ENCODE measurements at regions not wholly inside any gene's neighbourhood (a gene's known extent, or its start where the extent isn't known, plus 50 kb on each side); places are given as distances from the start of the nearest gene placed in this dataset.

GRCh38 chr6:88491266-88491880 is 325.2 kb upstream of the CNR1 start:
- Histone ChIP-seq H3K4me3 (ENCODE audit: insufficient read length, low read depth) (no peak overlapping the region), H3K4me1 (ENCODE audit: insufficient read depth, insufficient read length) (no peaks in the 10 kb centered on the region), H3K27me3 (ENCODE audit: insufficient read depth, insufficient read length) (no peaks in the 10 kb centered on the region), H3K9ac (ENCODE audit: insufficient read length, low read depth) (no peak overlapping the region), H3K36me3 (ENCODE audit: insufficient read depth, insufficient read length, low read length) (no peaks in the 10 kb centered on the region), H3K9me3 (ENCODE audit: insufficient read depth, low read length) (peaks cover 5% of the 10 kb centered on the region; the same call in 1 of the 2 replicates)
- TF ChIP-seq SUZ12 (IDR thresholded peaks at IDR 0.05; ENCODE audit: extremely low read depth, insufficient read depth, insufficient read length) = no peak
- no peak for TF ChIP-seq ZNF274 (IDR thresholded peaks at IDR 0.05; ENCODE audit: low read depth, low read length)
- TF ChIP-seq YY1 (IDR thresholded peaks at IDR 0.05; ENCODE audit: insufficient read depth, insufficient read length) = no peak
- DNase-seq (ENCODE audit: low read depth, low spot score) = no peak

DNA sequence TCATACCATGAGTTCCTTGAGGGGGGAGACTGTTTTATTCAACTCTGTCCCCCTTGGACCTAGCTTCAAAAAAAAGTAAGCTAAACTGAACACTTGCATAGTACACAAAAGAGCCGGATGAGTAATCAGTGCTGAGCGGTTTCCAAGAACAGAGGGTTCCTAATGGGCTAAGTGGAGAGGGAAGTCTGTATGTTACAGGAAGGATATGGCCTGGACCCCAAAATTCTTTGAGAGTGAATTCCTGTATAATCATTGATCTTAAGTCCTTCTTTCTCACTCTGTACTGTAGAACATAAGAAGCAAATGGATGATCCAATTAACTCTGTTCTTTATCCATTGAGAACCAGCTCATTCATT is 324.7 kb upstream of the CNR1 start:
- H3K4me1 ChIP-seq (ENCODE audit: insufficient read depth, insufficient read length) = no peaks in the 10 kb centered on the region
- H3K9ac ChIP-seq (ENCODE audit: insufficient read length, low read depth) = no peak overlapping the region
- no peaks in the 10 kb centered on the region for H3K36me3 ChIP-seq (ENCODE audit: insufficient read depth, insufficient read length, low read length)
- DNase-seq (ENCODE audit: low read depth, low spot score) = no peak
- no peaks in the 10 kb centered on the region for H3K27me3 ChIP-seq (ENCODE audit: insufficient read depth, insufficient read length)
- peaks cover 5% of the 10 kb centered on the region; the same call in 1 of the 2 replicates for H3K9me3 ChIP-seq (ENCODE audit: insufficient read depth, low read length)
- TF ChIP-seq ZNF274 (IDR thresholded peaks at IDR 0.05; ENCODE audit: low read depth, low read length) (no peak), SUZ12 (IDR thresholded peaks at IDR 0.05; ENCODE audit: extremely low read depth, insufficient read depth, insufficient read length) (no peak), YY1 (IDR thresholded peaks at IDR 0.05; ENCODE audit: insufficient read depth, insufficient read length) (no peak)
- no peak overlapping the region for H3K4me3 ChIP-seq (ENCODE audit: insufficient read length, low read depth)

- H3K36me3 ChIP-seq (ENCODE audit: insufficient read depth, insufficient read length, low read length) = no peaks in the 10 kb centered on the region
- peaks cover 5% of the 10 kb centered on the region; the same call in 1 of the 2 replicates for H3K9me3 ChIP-seq (ENCODE audit: insufficient read depth, low read length)
- DNase-seq (ENCODE audit: low read depth, low spot score) = no peak
- H3K4me1 ChIP-seq (ENCODE audit: insufficient read depth, insufficient read length) = no peaks in the 10 kb centered on the region
- no peaks in the 10 kb centered on the region for H3K27me3 ChIP-seq (ENCODE audit: insufficient read depth, insufficient read length)
- H3K4me3 ChIP-seq (ENCODE audit: insufficient read length, low read depth) = no peak overlapping the region
- no peak for TF ChIP-seq ZNF274 (IDR thresholded peaks at IDR 0.05; ENCODE audit: low read depth, low read length)
- TF ChIP-seq SUZ12 (IDR thresholded peaks at IDR 0.05; ENCODE audit: extremely low read depth, insufficient read depth, insufficient read length) = no peak
- no peak for TF ChIP-seq YY1 (IDR thresholded peaks at IDR 0.05; ENCODE audit: insufficient read depth, insufficient read length)
- no peak overlapping the region for H3K9ac ChIP-seq (ENCODE audit: insufficient read length, low read depth)
Observed at GRCh38 chr6:88490195-88490907, 324.2 kb upstream of the CNR1 start.

DNA sequence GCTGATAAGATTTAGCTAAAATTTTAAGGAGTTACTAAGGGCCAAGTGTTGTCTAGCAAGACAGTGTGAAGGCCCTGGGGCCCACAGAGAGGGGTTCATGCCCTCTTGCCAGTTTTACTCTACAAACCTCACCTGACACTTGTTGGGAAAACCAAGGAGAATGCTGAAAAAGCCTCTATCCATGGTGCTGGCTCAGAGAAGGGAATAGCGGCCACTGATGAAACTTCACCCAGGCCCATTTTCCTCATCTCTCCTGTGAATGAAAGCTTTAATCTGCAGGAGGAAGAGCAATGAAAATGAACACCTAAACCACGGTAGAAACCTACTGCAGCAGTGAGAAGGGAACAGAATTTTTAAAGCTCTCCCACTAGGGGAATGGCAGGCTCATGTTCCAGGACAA is 317.3 kb upstream of the CNR1 start:
- DNase-seq (ENCODE audit: low read depth, low spot score) = no peak
- Histone ChIP-seq H3K27me3 (ENCODE audit: insufficient read depth, insufficient read length) (no peaks in the 10 kb centered on the region), H3K4me3 (ENCODE audit: insufficient read length, low read depth) (no peak overlapping the region), H3K36me3 (ENCODE audit: insufficient read depth, insufficient read length, low read length) (no peaks in the 10 kb centered on the region), H3K9me3 (ENCODE audit: insufficient read depth, low read length) (no peaks in the 10 kb centered on the region), H3K9ac (ENCODE audit: insufficient read length, low read depth) (no peak overlapping the region), H3K4me1 (ENCODE audit: insufficient read depth, insufficient read length) (no peaks in the 10 kb centered on the region)
- no peak for TF ChIP-seq ZNF274 (IDR thresholded peaks at IDR 0.05; ENCODE audit: low read depth, low read length)
- TF ChIP-seq SUZ12 (IDR thresholded peaks at IDR 0.05; ENCODE audit: extremely low read depth, insufficient read depth, insufficient read length) = no peak
- TF ChIP-seq YY1 (IDR thresholded peaks at IDR 0.05; ENCODE audit: insufficient read depth, insufficient read length) = no peak

DNA sequence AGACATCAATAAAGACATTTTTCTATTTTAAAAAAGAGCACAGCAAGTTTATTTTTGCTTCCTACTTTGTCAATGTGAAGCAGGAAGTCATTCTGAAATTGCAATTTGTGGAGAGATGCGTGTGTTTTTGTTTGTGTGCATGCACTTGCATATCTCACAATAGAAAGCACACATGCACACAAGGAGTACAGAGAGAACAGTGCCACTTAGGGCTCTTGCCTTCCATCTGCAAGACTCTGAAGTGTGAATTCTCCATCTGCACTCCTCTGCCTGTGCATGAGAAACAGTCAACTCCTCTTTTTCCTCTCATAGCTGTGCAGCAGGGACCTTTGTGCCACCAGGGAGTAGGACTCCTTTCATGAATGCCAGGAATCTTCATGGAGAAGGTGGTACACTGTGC is 316.3 kb upstream of the CNR1 start:
- Histone ChIP-seq H3K9me3 (ENCODE audit: insufficient read depth, low read length) (peaks cover 8% of the 10 kb centered on the region), H3K4me1 (ENCODE audit: insufficient read depth, insufficient read length) (no peaks in the 10 kb centered on the region), H3K36me3 (ENCODE audit: insufficient read depth, insufficient read length, low read length) (no peaks in the 10 kb centered on the region), H3K9ac (ENCODE audit: insufficient read length, low read depth) (no peak overlapping the region), H3K4me3 (ENCODE audit: insufficient read length, low read depth) (no peak overlapping the region), H3K27me3 (ENCODE audit: insufficient read depth, insufficient read length) (no peaks in the 10 kb centered on the region)
- no peak for DNase-seq (ENCODE audit: low read depth, low spot score)
- TF ChIP-seq YY1 (IDR thresholded peaks at IDR 0.05; ENCODE audit: insufficient read depth, insufficient read length) (no peak), ZNF274 (IDR thresholded peaks at IDR 0.05; ENCODE audit: low read depth, low read length) (no peak), SUZ12 (IDR thresholded peaks at IDR 0.05; ENCODE audit: extremely low read depth, insufficient read depth, insufficient read length) (no peak)

GRCh38 chr6:88481519-88481918 is 315.4 kb upstream of the CNR1 start:
- no peaks in the 10 kb centered on the region for H3K27me3 ChIP-seq (ENCODE audit: insufficient read depth, insufficient read length)
- no peak for DNase-seq (ENCODE audit: low read depth, low spot score)
- H3K9ac ChIP-seq (ENCODE audit: insufficient read length, low read depth) = no peak overlapping the region
- no peaks in the 10 kb centered on the region for H3K36me3 ChIP-seq (ENCODE audit: insufficient read depth, insufficient read length, low read length)
- H3K4me1 ChIP-seq (ENCODE audit: insufficient read depth, insufficient read length) = no peaks in the 10 kb centered on the region
- TF ChIP-seq SUZ12 (IDR thresholded peaks at IDR 0.05; ENCODE audit: extremely low read depth, insufficient read depth, insufficient read length) (no peak), YY1 (IDR thresholded peaks at IDR 0.05; ENCODE audit: insufficient read depth, insufficient read length) (no peak), ZNF274 (IDR thresholded peaks at IDR 0.05; ENCODE audit: low read depth, low read length) (no peak)
- no peak overlapping the region for H3K4me3 ChIP-seq (ENCODE audit: insufficient read length, low read depth)
- peaks cover 15% of the 10 kb centered on the region for H3K9me3 ChIP-seq (ENCODE audit: insufficient read depth, low read length)

- Histone ChIP-seq H3K9me3 (ENCODE audit: insufficient read depth, low read length) (peaks cover 15% of the 10 kb centered on the region), H3K27me3 (ENCODE audit: insufficient read depth, insufficient read length) (no peaks in the 10 kb centered on the region), H3K4me3 (ENCODE audit: insufficient read length, low read depth) (no peak overlapping the region), H3K4me1 (ENCODE audit: insufficient read depth, insufficient read length) (no peaks in the 10 kb centered on the region), H3K36me3 (ENCODE audit: insufficient read depth, insufficient read length, low read length) (no peaks in the 10 kb centered on the region), H3K9ac (ENCODE audit: insufficient read length, low read depth) (no peak overlapping the region)
- DNase-seq (ENCODE audit: low read depth, low spot score) = no peak
- no peak for TF ChIP-seq ZNF274 (IDR thresholded peaks at IDR 0.05; ENCODE audit: low read depth, low read length)
- no peak for TF ChIP-seq YY1 (IDR thresholded peaks at IDR 0.05; ENCODE audit: insufficient read depth, insufficient read length)
- TF ChIP-seq SUZ12 (IDR thresholded peaks at IDR 0.05; ENCODE audit: extremely low read depth, insufficient read depth, insufficient read length) = no peak
Observed at GRCh38 chr6:88480816-88481215, 314.7 kb upstream of the CNR1 start.

Measured in NT2/D1 (cell line).